GM12872 (cell line): ENCODE measurements at regions not wholly inside any gene's neighbourhood (a gene's known extent, or its start where the extent isn't known, plus 50 kb on each side); places are given as distances from the start of the nearest gene placed in this dataset.

Source experiments
- TF ChIP-seq, protein P1 (sequence below): IDR thresholded peaks from 3 replicates; pipeline ENCODE4 v1.5.1; 2011; ENCODE audit warnings: low read depth, mild to moderate bottlenecking, low read length, moderate library complexity; ENCODE audit not compliant: insufficient read depth

DNA sequence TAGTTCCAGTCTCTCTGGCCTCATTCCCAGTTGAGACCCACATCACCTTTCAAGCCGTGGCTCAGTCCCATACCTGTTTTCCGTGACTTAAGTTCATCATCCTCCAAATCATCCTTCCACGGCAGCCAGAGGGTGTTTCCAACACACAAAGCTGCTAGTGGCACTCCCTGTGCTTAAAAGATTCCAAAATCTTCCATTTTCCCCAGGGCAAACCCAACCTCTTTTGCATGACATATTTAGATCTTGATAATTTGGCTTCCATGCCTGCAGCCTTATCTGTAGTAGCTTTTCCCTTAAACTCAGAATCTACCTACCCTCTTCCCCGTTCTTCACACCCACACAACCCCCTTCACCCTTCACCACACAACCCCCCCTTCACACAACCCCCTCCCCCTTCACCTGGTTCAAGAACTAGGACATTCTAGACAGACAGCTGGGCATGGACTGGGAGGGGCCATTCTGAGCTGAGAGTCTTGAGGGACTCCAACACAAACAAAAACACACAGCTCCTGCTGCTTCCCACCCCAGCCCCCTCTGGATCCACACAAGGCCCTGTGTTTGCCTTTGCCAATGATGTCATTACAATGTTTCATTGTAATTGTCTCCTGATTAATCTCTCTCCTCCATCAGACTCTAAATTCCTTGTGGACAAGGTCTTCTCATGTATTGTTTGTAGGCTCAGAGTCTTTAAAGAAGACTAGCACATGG lies 268.2 kb downstream of the SH3GL2 start:
- TF ChIP-seq, protein P1, sequence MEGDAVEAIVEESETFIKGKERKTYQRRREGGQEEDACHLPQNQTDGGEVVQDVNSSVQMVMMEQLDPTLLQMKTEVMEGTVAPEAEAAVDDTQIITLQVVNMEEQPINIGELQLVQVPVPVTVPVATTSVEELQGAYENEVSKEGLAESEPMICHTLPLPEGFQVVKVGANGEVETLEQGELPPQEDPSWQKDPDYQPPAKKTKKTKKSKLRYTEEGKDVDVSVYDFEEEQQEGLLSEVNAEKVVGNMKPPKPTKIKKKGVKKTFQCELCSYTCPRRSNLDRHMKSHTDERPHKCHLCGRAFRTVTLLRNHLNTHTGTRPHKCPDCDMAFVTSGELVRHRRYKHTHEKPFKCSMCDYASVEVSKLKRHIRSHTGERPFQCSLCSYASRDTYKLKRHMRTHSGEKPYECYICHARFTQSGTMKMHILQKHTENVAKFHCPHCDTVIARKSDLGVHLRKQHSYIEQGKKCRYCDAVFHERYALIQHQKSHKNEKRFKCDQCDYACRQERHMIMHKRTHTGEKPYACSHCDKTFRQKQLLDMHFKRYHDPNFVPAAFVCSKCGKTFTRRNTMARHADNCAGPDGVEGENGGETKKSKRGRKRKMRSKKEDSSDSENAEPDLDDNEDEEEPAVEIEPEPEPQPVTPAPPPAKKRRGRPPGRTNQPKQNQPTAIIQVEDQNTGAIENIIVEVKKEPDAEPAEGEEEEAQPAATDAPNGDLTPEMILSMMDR: no peak

DNA sequence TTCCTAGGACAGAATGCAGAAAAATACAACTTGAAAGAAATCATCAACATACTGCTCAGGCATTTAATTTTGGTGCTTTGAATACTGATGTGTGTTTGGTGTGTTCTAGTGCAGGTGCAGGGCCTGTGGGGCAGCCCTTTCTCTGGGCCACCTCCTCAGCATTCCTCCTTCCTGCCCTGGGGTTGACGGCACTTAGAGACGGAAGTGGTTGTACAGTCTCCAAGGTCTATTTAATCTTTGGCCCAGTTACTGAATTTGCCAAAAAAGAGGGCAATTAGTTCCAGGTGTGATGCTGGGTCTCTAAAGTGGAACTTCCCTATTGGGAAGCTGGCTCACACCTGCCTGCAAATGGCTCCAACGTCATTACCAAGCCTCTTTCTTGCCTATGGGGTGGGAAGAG lies 269.0 kb downstream of the SH3GL2 start:
- TF ChIP-seq, protein P1: no peak

DNA sequence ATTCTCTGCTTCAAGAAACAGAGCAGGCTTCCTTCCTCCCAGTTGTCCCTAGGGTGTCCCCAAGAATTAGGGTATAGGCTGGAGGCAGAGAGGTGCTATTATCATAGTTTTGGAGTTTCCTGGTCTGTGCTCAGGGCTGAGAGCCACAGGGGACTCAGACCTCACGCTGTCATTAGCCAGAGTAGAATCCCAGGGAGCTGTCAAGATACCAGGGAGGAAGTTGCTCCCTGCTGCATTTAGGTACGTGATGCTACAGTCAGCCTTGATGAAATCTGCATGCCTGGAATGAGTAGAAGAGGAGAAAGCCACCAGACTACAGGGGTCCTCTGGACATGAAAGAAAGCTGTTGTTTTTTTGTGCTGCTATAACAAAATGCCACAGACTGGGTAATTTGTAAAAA lies 273.2 kb downstream of the SH3GL2 start:
- TF ChIP-seq, protein P1: no peak

- TF ChIP-seq, protein P1: no peak
Measured at GRCh38 chr9:17854487-17854886, 275.6 kb downstream of the SH3GL2 start.

DNA sequence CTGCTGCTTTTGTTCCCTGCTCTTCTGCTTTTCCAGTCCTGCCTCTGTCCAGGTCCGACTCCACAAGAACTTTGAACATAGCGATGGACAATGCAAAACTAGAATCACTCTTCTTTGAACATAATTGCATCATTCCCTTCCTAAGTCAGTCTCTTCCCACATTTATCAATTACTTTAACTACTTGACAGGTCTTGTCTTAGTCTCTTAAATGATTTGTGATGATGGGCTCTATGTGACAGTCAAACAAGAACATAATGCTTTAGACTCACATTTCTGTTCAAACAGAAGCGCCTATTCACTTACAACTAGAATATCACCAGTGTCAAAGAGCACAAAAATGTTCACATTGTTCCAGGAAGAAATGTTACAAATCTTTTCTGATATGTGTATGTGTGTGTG lies 278.1 kb downstream of the SH3GL2 start:
- TF ChIP-seq, protein P1: no peak

DNA sequence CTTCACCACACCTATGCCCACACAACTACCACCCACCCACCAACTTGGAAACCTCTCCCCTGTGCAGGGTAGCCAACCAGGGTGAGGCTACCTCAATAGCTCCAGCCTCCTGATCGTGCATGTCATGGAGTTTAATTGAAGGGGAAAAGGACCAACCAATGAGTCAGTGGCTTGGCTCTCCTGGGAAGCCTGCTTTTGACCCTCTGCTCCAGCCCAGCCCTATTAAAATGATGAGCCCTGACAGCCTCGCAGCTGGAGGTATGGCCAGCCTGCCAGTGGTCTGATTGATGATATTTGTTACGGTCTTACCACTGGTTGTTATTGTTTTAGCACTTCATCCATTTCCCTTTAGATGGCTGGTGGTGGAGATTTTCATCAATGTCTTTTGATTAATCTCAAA lies 280.4 kb downstream of the SH3GL2 start:
- TF ChIP-seq, protein P1: no peak

DNA sequence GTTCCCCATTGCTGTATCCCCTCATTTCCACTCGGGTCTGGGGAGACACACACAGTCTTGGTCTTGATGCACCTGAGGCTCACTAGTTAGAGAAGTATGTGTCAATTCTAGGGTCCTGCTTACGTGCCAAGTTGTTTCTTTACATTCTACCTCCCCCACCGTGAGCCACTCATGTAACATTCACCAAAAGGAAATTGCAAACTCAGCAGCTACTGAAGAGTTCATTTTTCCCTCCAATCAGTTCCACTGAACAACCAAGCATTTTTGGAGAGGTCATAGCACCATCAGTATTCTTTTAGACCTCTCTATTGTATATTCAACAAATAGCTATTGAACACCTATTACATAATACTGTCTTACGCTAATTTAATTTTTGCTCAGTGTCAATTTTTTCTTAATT lies 281.1 kb downstream of the SH3GL2 start:
- TF ChIP-seq, protein P1: no peak
